ENCODE measurements at regions not wholly inside any gene's neighbourhood (a gene's known extent, or its start where the extent isn't known, plus 50 kb on each side); places are given as distances from the start of the nearest gene placed in this dataset.
A peak's percentile ranks its signal among the peaks of the same experiment; 100 is the strongest.
"Not testable (repeated sequence)": the region's sequence is repeated elsewhere in the genome, so short reads cannot be mapped to it uniquely, and the experiment has no call there.

- H2BK5ac ChIP-seq (ENCODE audit: low read depth, low read length, poor library complexity) = no peak overlapping the region
- WGBS (ENCODE audit: extremely low coverage, insufficient coverage, insufficient read length) = no CpG with 5 or more reads among the region's 11 CpGs
These were observed 97.3 kb upstream of the PAXBP1 start for GRCh38 chr21:32868631-32869454.

GRCh38 chr21:32869459-32869858 lies 97.9 kb upstream of the PAXBP1 start:
- Histone ChIP-seq H2AFZ (ENCODE audit: insufficient read depth, low read length, poor library complexity) (no peak overlapping the region), H3K9ac (ENCODE audit: low read length) (no peak overlapping the region), H3K4me2 (ENCODE audit: low read length) (no peak overlapping the region), H3K27ac (ENCODE audit: low read depth, low read length) (no peak overlapping the region), H3K14ac (ENCODE audit: low read length) (no peak overlapping the region), H4K12ac (ENCODE audit: low read depth, low read length) (no peak overlapping the region), H3K79me2 (ENCODE audit: control insufficient read depth, insufficient read depth, low read length, poor library complexity) (no peaks in the 10 kb centered on the region), H3K23ac (ENCODE audit: low read length) (no peak overlapping the region), H3K18ac (ENCODE audit: low read length) (no peak overlapping the region), H3K4me3 (ENCODE audit: low read depth, low read length) (no peak overlapping the region), H4K91ac (ENCODE audit: low read depth, low read length) (no peak overlapping the region), H2BK120ac (ENCODE audit: insufficient read depth, low read length, poor library complexity) (no peak overlapping the region), H2BK5ac (ENCODE audit: low read depth, low read length, poor library complexity) (no peak overlapping the region), H2AK5ac (ENCODE audit: low read length) (no peak overlapping the region), H3K4ac (ENCODE audit: low read depth, low read length) (no peak overlapping the region), H3K79me1 (ENCODE audit: low read length) (no peaks in the 10 kb centered on the region), H3K27me3 (ENCODE audit: insufficient read depth, low read length) (no peaks in the 10 kb centered on the region), H4K8ac (ENCODE audit: low read depth, low read length) (no peak overlapping the region), H3K36me3 (ENCODE audit: control insufficient read depth in 1 of 2, insufficient read depth in 2 of 2, low read length in 2 of 2) (no peaks in the 10 kb centered on the region), H3K9me3 (ENCODE audit: insufficient read depth, low read depth, low read length) (no peaks in the 10 kb centered on the region), H3K4me1 (ENCODE audit: control insufficient read depth in 1 of 2, insufficient read depth in 2 of 2, low read length in 2 of 2) (no peaks in the 10 kb centered on the region), H2BK12ac (ENCODE audit: low read length) (no peak overlapping the region)
- 100% methylated on average over 1 of the region's 3 CpGs for WGBS (ENCODE audit: extremely low coverage, insufficient coverage, insufficient read length)
- peak in 1 of 2 donors; percentile 29 for DNase-seq

More at GRCh38 chr21:32868631-32869454, 97.3 kb upstream of the PAXBP1 start:
- no peak overlapping the region for H2AK5ac ChIP-seq (ENCODE audit: low read length)
- H4K8ac ChIP-seq (ENCODE audit: low read depth, low read length) = no peak overlapping the region
- no peak overlapping the region for H4K12ac ChIP-seq (ENCODE audit: low read depth, low read length)
- H3K4me2 ChIP-seq (ENCODE audit: low read length) = no peak overlapping the region
- no peak overlapping the region for H3K4me3 ChIP-seq (ENCODE audit: low read depth, low read length)
- H3K4ac ChIP-seq (ENCODE audit: low read depth, low read length) = no peak overlapping the region
- no peak overlapping the region for H2BK12ac ChIP-seq (ENCODE audit: low read length)
- no peak overlapping the region for H2AFZ ChIP-seq (ENCODE audit: insufficient read depth, low read length, poor library complexity)
- no peaks in the 10 kb centered on the region for H3K36me3 ChIP-seq (ENCODE audit: control insufficient read depth in 1 of 2, insufficient read depth in 2 of 2, low read length in 2 of 2)
- H3K23ac ChIP-seq (ENCODE audit: low read length) = no peak overlapping the region
- H3K9ac ChIP-seq (ENCODE audit: low read length) = no peak overlapping the region
- H2BK120ac ChIP-seq (ENCODE audit: insufficient read depth, low read length, poor library complexity) = no peak overlapping the region
- H3K27ac ChIP-seq (ENCODE audit: low read depth, low read length) = no peak overlapping the region
- no peak overlapping the region for H3K14ac ChIP-seq (ENCODE audit: low read length)
- H3K27me3 ChIP-seq (ENCODE audit: insufficient read depth, low read length) = no peaks in the 10 kb centered on the region
- no peaks in the 10 kb centered on the region for H3K4me1 ChIP-seq (ENCODE audit: control insufficient read depth in 1 of 2, insufficient read depth in 2 of 2, low read length in 2 of 2)
- H3K18ac ChIP-seq (ENCODE audit: low read length) = no peak overlapping the region
- peak; percentile 71 to 73 for DNase-seq
- no peaks in the 10 kb centered on the region for H3K9me3 ChIP-seq (ENCODE audit: insufficient read depth, low read depth, low read length)
- H3K79me2 ChIP-seq (ENCODE audit: control insufficient read depth, insufficient read depth, low read length, poor library complexity) = no peaks in the 10 kb centered on the region
- H3K79me1 ChIP-seq (ENCODE audit: low read length) = no peaks in the 10 kb centered on the region
- no peak overlapping the region for H4K91ac ChIP-seq (ENCODE audit: low read depth, low read length)

- H3K27ac ChIP-seq (ENCODE audit: low read depth, low read length) = no peak overlapping the region
- H3K79me2 ChIP-seq (ENCODE audit: control insufficient read depth, insufficient read depth, low read length, poor library complexity) = no peaks in the 10 kb centered on the region
- no peak overlapping the region for H3K4me2 ChIP-seq (ENCODE audit: low read length)
- H2BK12ac ChIP-seq (ENCODE audit: low read length) = no peak overlapping the region
- DNase-seq = no peak
- no peak overlapping the region for H3K18ac ChIP-seq (ENCODE audit: low read length)
- no peaks in the 10 kb centered on the region for H3K27me3 ChIP-seq (ENCODE audit: insufficient read depth, low read length)
- H2BK120ac ChIP-seq (ENCODE audit: insufficient read depth, low read length, poor library complexity) = no peak overlapping the region
- H2AFZ ChIP-seq (ENCODE audit: insufficient read depth, low read length, poor library complexity) = no peak overlapping the region
- no peak overlapping the region for H3K4ac ChIP-seq (ENCODE audit: low read depth, low read length)
- H3K14ac ChIP-seq (ENCODE audit: low read length) = no peak overlapping the region
- no peak overlapping the region for H4K12ac ChIP-seq (ENCODE audit: low read depth, low read length)
- no peak overlapping the region for H2BK5ac ChIP-seq (ENCODE audit: low read depth, low read length, poor library complexity)
- no CpG with 5 or more reads among the region's 3 CpGs for WGBS (ENCODE audit: extremely low coverage, insufficient coverage, insufficient read length)
- H3K9me3 ChIP-seq (ENCODE audit: insufficient read depth, low read depth, low read length) = no peaks in the 10 kb centered on the region
- H3K9ac ChIP-seq (ENCODE audit: low read length) = no peak overlapping the region
- H3K79me1 ChIP-seq (ENCODE audit: low read length) = no peaks in the 10 kb centered on the region
- H3K23ac ChIP-seq (ENCODE audit: low read length) = no peak overlapping the region
- H4K91ac ChIP-seq (ENCODE audit: low read depth, low read length) = no peak overlapping the region
- no peak overlapping the region for H2AK5ac ChIP-seq (ENCODE audit: low read length)
- H3K36me3 ChIP-seq (ENCODE audit: control insufficient read depth in 1 of 2, insufficient read depth in 2 of 2, low read length in 2 of 2) = no peaks in the 10 kb centered on the region
- H3K4me3 ChIP-seq (ENCODE audit: low read depth, low read length) = no peak overlapping the region
- H4K8ac ChIP-seq (ENCODE audit: low read depth, low read length) = no peak overlapping the region
- no peaks in the 10 kb centered on the region for H3K4me1 ChIP-seq (ENCODE audit: control insufficient read depth in 1 of 2, insufficient read depth in 2 of 2, low read length in 2 of 2)
These were observed 104.9 kb upstream of the PAXBP1 start for GRCh38 chr21:32876426-32876825.

GRCh38 chr21:32877888-32878287 lies 106.3 kb upstream of the PAXBP1 start:
- H3K27ac ChIP-seq (ENCODE audit: low read depth, low read length); H3K9ac ChIP-seq (ENCODE audit: low read length); H3K18ac ChIP-seq (ENCODE audit: low read length); H2AFZ ChIP-seq (ENCODE audit: insufficient read depth, low read length, poor library complexity); H3K79me1 ChIP-seq (ENCODE audit: low read length); H3K4me2 ChIP-seq (ENCODE audit: low read length); H2AK5ac ChIP-seq (ENCODE audit: low read length); DNase-seq; H3K4me3 ChIP-seq (ENCODE audit: low read depth, low read length); H4K91ac ChIP-seq (ENCODE audit: low read depth, low read length); H3K9me3 ChIP-seq (ENCODE audit: insufficient read depth, low read depth, low read length); H4K8ac ChIP-seq (ENCODE audit: low read depth, low read length); H3K4ac ChIP-seq (ENCODE audit: low read depth, low read length); H2BK120ac ChIP-seq (ENCODE audit: insufficient read depth, low read length, poor library complexity); H3K79me2 ChIP-seq (ENCODE audit: control insufficient read depth, insufficient read depth, low read length, poor library complexity); H3K36me3 ChIP-seq (ENCODE audit: control insufficient read depth in 1 of 2, insufficient read depth in 2 of 2, low read length in 2 of 2); H3K23ac ChIP-seq (ENCODE audit: low read length); H2BK5ac ChIP-seq (ENCODE audit: low read depth, low read length, poor library complexity); H3K27me3 ChIP-seq (ENCODE audit: insufficient read depth, low read length); H2BK12ac ChIP-seq (ENCODE audit: low read length); H3K14ac ChIP-seq (ENCODE audit: low read length); H3K4me1 ChIP-seq (ENCODE audit: control insufficient read depth in 1 of 2, insufficient read depth in 2 of 2, low read length in 2 of 2); H4K12ac ChIP-seq (ENCODE audit: low read depth, low read length): not testable (repeated sequence)
- no CpG with 5 or more reads among the region's 2 CpGs for WGBS (ENCODE audit: extremely low coverage, insufficient coverage, insufficient read length)

All from trophoblast cell (in vitro differentiated cells and primary cell).